ENCODE measurements at regions not wholly inside any gene's neighbourhood (a gene's known extent, or its start where the extent isn't known, plus 50 kb on each side); places are given as distances from the start of the nearest gene placed in this dataset.

GRCh38 chr7:96870185-96870584, 135.2 kb upstream of the DLX6 start:
- TF ChIP-seq CTCF (IDR thresholded peaks at IDR 0.05): no peak
- TF ChIP-seq POLR2A (IDR thresholded peaks at IDR 0.05): no peak
